ENCODE measurements at regions not wholly inside any gene's neighbourhood (a gene's known extent, or its start where the extent isn't known, plus 50 kb on each side); places are given as distances from the start of the nearest gene placed in this dataset.

DNA sequence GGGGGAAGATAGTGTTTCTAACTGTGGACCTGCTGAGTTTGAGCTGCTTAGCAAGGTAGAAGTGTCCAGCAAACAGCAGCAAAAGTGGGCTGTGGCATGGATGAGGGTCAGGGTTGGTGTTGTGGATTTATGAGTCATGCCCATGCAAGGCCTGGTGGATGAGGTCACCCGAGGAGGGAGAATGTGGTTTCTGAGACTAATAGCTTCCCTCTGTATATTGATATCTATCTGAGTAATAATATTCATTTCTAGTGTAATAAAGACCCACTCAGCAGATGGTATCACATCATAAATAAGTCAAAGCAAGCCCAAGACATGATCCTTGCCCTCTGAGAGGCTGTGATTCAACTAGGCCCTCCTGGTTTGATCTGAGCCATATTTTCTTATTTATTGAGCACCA, 597.8 kb upstream of the CLINT1 start:
- WGBS, 2 donors: 50 to 76% methylated on average over 1 of the region's 1 CpG
- TF ChIP-seq POLR2A (IDR thresholded peaks at IDR 0.05): no peak
- TF ChIP-seq, protein P1, sequence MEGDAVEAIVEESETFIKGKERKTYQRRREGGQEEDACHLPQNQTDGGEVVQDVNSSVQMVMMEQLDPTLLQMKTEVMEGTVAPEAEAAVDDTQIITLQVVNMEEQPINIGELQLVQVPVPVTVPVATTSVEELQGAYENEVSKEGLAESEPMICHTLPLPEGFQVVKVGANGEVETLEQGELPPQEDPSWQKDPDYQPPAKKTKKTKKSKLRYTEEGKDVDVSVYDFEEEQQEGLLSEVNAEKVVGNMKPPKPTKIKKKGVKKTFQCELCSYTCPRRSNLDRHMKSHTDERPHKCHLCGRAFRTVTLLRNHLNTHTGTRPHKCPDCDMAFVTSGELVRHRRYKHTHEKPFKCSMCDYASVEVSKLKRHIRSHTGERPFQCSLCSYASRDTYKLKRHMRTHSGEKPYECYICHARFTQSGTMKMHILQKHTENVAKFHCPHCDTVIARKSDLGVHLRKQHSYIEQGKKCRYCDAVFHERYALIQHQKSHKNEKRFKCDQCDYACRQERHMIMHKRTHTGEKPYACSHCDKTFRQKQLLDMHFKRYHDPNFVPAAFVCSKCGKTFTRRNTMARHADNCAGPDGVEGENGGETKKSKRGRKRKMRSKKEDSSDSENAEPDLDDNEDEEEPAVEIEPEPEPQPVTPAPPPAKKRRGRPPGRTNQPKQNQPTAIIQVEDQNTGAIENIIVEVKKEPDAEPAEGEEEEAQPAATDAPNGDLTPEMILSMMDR (IDR thresholded peaks at IDR 0.05): no peak
- Histone ChIP-seq H3K36me3 (ENCODE audit: low read depth, missing control alignments) (no peaks in the 10 kb centered on the region), H3K27ac (no peak overlapping the region), H3K4me1 (peaks cover 6% of the 10 kb centered on the region), H3K9me3 (no peaks in the 10 kb centered on the region), H3K27me3 (no peaks in the 10 kb centered on the region), H3K4me3 (no peak overlapping the region)
- DNase-seq: no peak
- intact Hi-C loops (cut with DNase I; ENCODE audit: low total_unique reads): no loop called here

DNA sequence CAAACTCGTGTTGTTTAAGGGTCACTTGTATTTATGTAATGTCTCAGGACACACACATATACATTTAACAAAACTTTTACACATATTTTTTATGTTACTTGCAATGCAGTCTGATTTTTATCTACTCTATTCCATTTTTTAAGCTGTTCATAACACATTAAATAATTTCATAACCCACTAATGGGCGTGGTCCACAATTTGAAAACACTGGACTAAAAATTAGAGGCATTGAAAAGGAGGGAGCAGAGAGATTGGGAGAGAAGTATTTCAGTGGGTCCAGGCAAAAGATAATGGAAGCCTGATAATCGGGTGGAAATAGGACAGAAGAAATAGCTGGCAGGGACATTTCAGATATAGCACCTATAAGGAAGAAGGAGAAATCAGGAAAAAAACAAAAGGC, 597.3 kb upstream of the CLINT1 start:
- intact Hi-C loops (cut with DNase I; ENCODE audit: low total_unique reads): no loop called here
- Histone ChIP-seq H3K4me1 (peaks cover 4% of the 10 kb centered on the region), H3K9me3 (no peaks in the 10 kb centered on the region), H3K36me3 (ENCODE audit: low read depth, missing control alignments) (no peaks in the 10 kb centered on the region), H3K27ac (no peak overlapping the region), H3K4me3 (no peak overlapping the region), H3K27me3 (no peaks in the 10 kb centered on the region)
- no peak for DNase-seq
- TF ChIP-seq POLR2A (IDR thresholded peaks at IDR 0.05): no peak
- TF ChIP-seq, protein P1 (IDR thresholded peaks at IDR 0.05): no peak
- WGBS, 2 donors: 67 to 81% methylated on average over 3 of the region's 3 CpGs

DNA sequence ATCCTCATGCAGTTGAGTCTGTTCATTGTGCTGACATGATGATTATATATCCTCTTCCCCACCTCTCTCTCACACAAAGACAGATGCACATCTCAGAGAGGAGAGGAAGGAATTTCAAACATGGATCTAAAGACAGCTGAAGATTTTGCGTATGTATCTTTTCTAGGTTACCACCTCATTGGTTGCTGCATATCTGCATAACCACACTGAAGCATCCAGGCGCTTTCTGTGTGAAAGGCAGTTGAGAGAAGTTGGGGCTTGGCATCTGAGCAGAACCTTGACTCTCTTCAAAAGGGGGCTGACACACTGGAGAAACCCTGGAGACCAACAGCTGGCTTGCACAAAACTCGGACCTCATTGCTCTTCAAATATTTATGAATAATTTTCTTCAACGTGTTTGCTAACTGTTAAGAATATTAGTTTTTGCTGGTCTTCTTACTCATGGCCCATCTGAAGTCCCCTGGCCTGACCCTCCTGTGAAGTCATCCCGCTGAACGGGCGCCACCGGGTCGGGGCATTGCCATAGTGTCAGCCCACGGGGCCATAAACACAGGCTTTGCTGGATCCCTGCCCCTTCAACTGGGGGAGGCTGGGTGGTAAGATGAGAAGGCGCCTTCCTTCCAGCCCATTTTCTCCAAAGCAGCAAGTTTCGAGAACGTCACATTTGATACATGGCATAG, 593.2 kb upstream of the CLINT1 start:
- intact Hi-C loops (cut with DNase I; ENCODE audit: low total_unique reads): no loop called here
- Histone ChIP-seq H3K4me3 (no peak overlapping the region), H3K4me1 (no peaks in the 10 kb centered on the region), H3K27me3 (no peaks in the 10 kb centered on the region), H3K36me3 (ENCODE audit: low read depth, missing control alignments) (no peaks in the 10 kb centered on the region), H3K27ac (no peak overlapping the region), H3K9me3 (no peaks in the 10 kb centered on the region)
- no peak for TF ChIP-seq POLR2A (IDR thresholded peaks at IDR 0.05)
- TF ChIP-seq, protein P1 (IDR thresholded peaks at IDR 0.05): no peak
- no peak for DNase-seq
- WGBS, 2 donors: 80 to 86% methylated on average over 9 to 13 of the region's 13 CpGs

DNA sequence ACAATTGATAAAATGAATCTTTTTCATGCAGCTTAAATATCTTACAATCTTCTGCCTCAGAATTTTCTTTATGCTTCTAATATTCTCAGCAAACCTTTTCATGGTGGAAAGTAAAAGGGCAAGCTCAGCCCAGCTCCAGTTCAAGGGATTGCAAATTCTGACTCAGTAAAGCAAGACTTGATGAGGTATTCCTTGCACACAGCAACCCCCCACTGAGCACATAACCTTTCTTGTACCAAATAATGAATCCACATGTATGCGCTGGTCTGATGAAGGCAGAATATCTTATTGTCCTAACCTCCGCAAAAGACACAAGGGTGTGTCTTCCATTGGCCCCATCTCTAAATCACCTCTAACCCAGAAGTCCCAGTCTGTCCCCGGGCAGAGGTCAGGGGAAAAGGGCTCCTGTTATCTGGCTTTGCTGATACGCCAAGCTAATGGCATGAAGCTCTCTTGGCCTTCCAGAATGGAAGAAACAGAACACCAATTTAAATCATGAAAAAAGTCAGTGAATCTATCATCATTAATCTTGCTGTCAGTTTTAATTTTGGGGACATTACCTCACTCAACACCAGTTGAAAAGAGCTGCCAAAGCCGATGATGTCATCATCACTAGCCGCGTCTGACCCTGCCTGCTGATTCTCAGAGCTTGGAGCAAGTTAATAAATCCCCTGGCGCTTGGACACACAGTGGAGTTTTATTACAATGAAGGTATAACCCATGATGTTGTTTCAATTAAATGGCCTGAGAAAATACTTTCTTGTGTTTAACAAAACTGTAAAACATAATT, 592.5 kb upstream of the CLINT1 start:
- no peak for DNase-seq
- Histone ChIP-seq H3K4me1 (no peaks in the 10 kb centered on the region), H3K36me3 (ENCODE audit: low read depth, missing control alignments) (no peaks in the 10 kb centered on the region), H3K27ac (no peak overlapping the region), H3K4me3 (no peak overlapping the region), H3K9me3 (no peaks in the 10 kb centered on the region), H3K27me3 (no peaks in the 10 kb centered on the region)
- no peak for TF ChIP-seq POLR2A (IDR thresholded peaks at IDR 0.05)
- TF ChIP-seq, protein P1 (IDR thresholded peaks at IDR 0.05): no peak
- 72% methylated on average over 8 of the region's 8 CpGs for whole genome bisulfite sequencing, 2 donors
- intact Hi-C loops (cut with DNase I; ENCODE audit: low total_unique reads): no loop called here
